ENCODE measurements at regions not wholly inside any gene's neighbourhood (a gene's known extent, or its start where the extent isn't known, plus 50 kb on each side); places are given as distances from the start of the nearest gene placed in this dataset.

GRCh38 chr11:120007144-120007543 is 130.8 kb downstream of the TRIM29 start:
- Histone ChIP-seq H3K79me2 (ENCODE audit: low read depth) (no peaks in the 10 kb centered on the region), H3K4me2 (no peak overlapping the region), H3K36me3 (ENCODE audit: low read depth) (no peaks in the 10 kb centered on the region), H3F3A (ENCODE audit: insufficient read depth, low read depth) (no peaks in the 10 kb centered on the region), H3K9me3 (ENCODE audit: insufficient read depth, low read depth) (no peaks in the 10 kb centered on the region), H3K27ac (no peak overlapping the region), H3K27me3 (ENCODE audit: insufficient read depth, low read depth) (peaks cover 80% of the 10 kb centered on the region), H4K20me1 (ENCODE audit: insufficient read depth) (no peaks in the 10 kb centered on the region), H3K9me2 (ENCODE audit: insufficient read depth) (no peaks in the 10 kb centered on the region), H2AFZ (no peak overlapping the region), H3K4me1 (replicated peaks; ENCODE audit: insufficient read depth) (no peaks in the 10 kb centered on the region), H3K4me3 (no peak overlapping the region)
- CTCF ChIA-PET, result no interaction called here
- no peak for DNase-seq
- POLR2A ChIA-PET (ENCODE audit: unreplicated experiment), result no interaction called here
- no TSS peak for BruUV-seq (replicated peaks)
- TF ChIP-seq, protein P1, sequence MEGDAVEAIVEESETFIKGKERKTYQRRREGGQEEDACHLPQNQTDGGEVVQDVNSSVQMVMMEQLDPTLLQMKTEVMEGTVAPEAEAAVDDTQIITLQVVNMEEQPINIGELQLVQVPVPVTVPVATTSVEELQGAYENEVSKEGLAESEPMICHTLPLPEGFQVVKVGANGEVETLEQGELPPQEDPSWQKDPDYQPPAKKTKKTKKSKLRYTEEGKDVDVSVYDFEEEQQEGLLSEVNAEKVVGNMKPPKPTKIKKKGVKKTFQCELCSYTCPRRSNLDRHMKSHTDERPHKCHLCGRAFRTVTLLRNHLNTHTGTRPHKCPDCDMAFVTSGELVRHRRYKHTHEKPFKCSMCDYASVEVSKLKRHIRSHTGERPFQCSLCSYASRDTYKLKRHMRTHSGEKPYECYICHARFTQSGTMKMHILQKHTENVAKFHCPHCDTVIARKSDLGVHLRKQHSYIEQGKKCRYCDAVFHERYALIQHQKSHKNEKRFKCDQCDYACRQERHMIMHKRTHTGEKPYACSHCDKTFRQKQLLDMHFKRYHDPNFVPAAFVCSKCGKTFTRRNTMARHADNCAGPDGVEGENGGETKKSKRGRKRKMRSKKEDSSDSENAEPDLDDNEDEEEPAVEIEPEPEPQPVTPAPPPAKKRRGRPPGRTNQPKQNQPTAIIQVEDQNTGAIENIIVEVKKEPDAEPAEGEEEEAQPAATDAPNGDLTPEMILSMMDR (conservative IDR thresholded peaks at IDR 0.05), result no peak
- TF ChIP-seq EZH2 (IDR thresholded peaks at IDR 0.05; ENCODE audit: low read depth), result no peak
- intact Hi-C loops (cut with micrococcal nuclease; ENCODE audit: unreplicated experiment), result no loop called here

DNA sequence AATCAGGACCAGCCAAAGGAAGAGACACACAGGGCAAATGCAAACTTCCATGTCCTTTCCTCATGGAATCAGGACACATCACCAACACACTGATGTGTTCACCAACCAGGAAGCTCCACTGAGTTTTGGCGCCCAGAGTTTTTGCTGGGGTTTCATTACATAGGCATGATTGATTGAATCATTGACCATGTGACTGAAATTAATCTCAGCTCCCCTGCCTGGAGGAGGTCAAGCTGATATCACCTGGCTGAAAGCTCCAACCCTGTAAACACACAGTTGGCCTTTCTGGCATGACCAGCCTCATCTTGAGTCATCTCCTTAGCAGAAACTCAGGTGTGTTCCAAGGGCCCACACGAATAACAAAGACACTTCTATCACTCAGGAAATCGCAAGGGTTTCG is 133.2 kb downstream of the TRIM29 start:
- Histone ChIP-seq H4K20me1 (ENCODE audit: insufficient read depth) (no peaks in the 10 kb centered on the region), H3K4me1 (replicated peaks; ENCODE audit: insufficient read depth) (no peaks in the 10 kb centered on the region), H3K9me2 (ENCODE audit: insufficient read depth) (no peaks in the 10 kb centered on the region), H3K9me3 (ENCODE audit: insufficient read depth, low read depth) (no peaks in the 10 kb centered on the region), H3K79me2 (ENCODE audit: low read depth) (no peaks in the 10 kb centered on the region), H3K4me2 (no peak overlapping the region), H3F3A (ENCODE audit: insufficient read depth, low read depth) (no peaks in the 10 kb centered on the region), H3K27me3 (ENCODE audit: insufficient read depth, low read depth) (peaks cover 80% of the 10 kb centered on the region), H2AFZ (no peak overlapping the region), H3K27ac (no peak overlapping the region), H3K4me3 (no peak overlapping the region), H3K36me3 (ENCODE audit: low read depth) (no peaks in the 10 kb centered on the region)
- BruUV-seq (replicated peaks), result no TSS peak
- no peak for DNase-seq
- TF ChIP-seq, protein P1 (conservative IDR thresholded peaks at IDR 0.05), result no peak
- TF ChIP-seq EZH2 (IDR thresholded peaks at IDR 0.05; ENCODE audit: low read depth), result no peak
- intact Hi-C loops (cut with micrococcal nuclease; ENCODE audit: unreplicated experiment), result no loop called here
- CTCF ChIA-PET, result no interaction called here
- POLR2A ChIA-PET (ENCODE audit: unreplicated experiment), result no interaction called here

DNA sequence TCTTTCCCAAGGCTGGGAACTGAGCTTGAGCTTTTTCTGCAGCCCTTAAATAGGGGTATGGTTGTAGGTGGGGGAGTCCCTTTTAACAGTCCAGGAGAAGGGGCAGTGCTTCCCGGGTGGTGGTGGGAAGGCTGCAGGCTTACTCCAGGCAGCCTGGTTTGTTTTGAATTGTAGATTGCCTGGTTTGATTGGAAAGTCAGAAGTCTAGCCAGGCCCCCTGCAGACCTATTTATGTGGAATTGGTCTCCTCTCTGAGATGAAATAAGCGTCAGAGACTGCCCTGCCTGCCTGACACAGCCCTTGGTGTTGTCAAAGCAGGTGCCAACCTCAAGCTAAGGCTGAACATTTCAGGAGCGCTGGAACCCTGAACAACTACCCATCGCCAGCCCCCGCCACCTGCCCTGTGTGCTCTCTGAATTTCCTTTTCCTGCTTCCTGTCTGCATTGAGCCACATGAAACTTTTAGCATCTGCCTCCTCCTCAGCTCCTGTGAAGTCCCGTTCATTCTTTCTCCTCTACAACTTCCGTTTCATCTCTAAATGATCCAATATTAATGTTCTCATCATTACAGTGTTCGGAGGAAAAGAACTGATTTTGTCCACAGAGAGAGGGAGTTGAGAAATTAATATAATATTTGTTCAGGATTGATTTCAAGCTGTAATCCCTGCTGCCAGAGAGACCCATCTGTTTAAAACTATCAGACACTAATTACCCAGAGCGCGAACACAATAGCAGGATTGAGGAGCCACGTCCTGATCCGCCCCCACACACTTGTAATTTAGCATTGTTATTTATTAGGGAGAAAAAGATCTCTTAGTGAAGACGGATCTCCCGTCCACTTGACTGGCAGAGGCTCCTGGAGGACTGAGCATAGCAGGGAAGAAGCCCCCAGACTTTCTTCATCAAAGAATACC is 136.5 kb downstream of the TRIM29 start:
- TF ChIP-seq, protein P1 (conservative IDR thresholded peaks at IDR 0.05), result no peak
- no peak for TF ChIP-seq EZH2 (IDR thresholded peaks at IDR 0.05; ENCODE audit: low read depth)
- Histone ChIP-seq H3K4me1 (replicated peaks; ENCODE audit: insufficient read depth) (no peaks in the 10 kb centered on the region), H3K9me2 (ENCODE audit: insufficient read depth) (no peaks in the 10 kb centered on the region), H3K79me2 (ENCODE audit: low read depth) (no peaks in the 10 kb centered on the region), H3K27me3 (ENCODE audit: insufficient read depth, low read depth) (peaks cover 72% of the 10 kb centered on the region), H3F3A (ENCODE audit: insufficient read depth, low read depth) (no peaks in the 10 kb centered on the region), H3K4me2 (no peak overlapping the region), H3K36me3 (ENCODE audit: low read depth) (no peaks in the 10 kb centered on the region), H4K20me1 (ENCODE audit: insufficient read depth) (no peaks in the 10 kb centered on the region), H3K27ac (no peak overlapping the region), H3K9me3 (ENCODE audit: insufficient read depth, low read depth) (no peaks in the 10 kb centered on the region), H3K4me3 (no peak overlapping the region), H2AFZ (no peak overlapping the region)
- DNase-seq, result no peak
- POLR2A ChIA-PET (ENCODE audit: unreplicated experiment), result no interaction called here
- CTCF ChIA-PET, result no interaction called here
- BruUV-seq (replicated peaks), result no TSS peak
- intact Hi-C loops (cut with micrococcal nuclease; ENCODE audit: unreplicated experiment), result no loop called here
